GM19351 (cell line): ENCODE measurements at regions not wholly inside any gene's neighbourhood (a gene's known extent, or its start where the extent isn't known, plus 50 kb on each side); places are given as distances from the start of the nearest gene placed in this dataset.
"Not testable (repeated sequence)": the region's sequence is repeated elsewhere in the genome, so short reads cannot be mapped to it uniquely, and the experiment has no call there.

Experiments used
- ATAC-seq: cut with Tn5 transposase; IDR thresholded peaks from one replicate; pipeline ENCODE4 v1.9.1; 2021; ENCODE audit warnings: mild to moderate bottlenecking, moderate library complexity; ENCODE audit not compliant: unreplicated experiment

- no peak for ATAC-seq
These were observed 118.2 kb upstream of the IL15 start for GRCh38 chr4:141518222-141518621.

- no peak for ATAC-seq
These were observed 112.3 kb upstream of the IL15 start for GRCh38 chr4:141524116-141524515.

- no peak for ATAC-seq
These were observed 111.5 kb upstream of the IL15 start for GRCh38 chr4:141524841-141525240.

- ATAC-seq = no peak
These were observed 105.8 kb upstream of the IL15 start for GRCh38 chr4:141530627-141531026.

- no peak for ATAC-seq
These were observed 101.4 kb upstream of the IL15 start for GRCh38 chr4:141534985-141535384.

GRCh38 chr4:141538001-141538400, 98.4 kb upstream of the IL15 start:
- ATAC-seq = no peak

GRCh38 chr4:141540643-141541042, 95.7 kb upstream of the IL15 start:
- no peak for ATAC-seq

- ATAC-seq = no peak
These were observed 94.5 kb upstream of the IL15 start for GRCh38 chr4:141541851-141542250.

GRCh38 chr4:141543176-141543575, 93.2 kb upstream of the IL15 start:
- no peak for ATAC-seq

- ATAC-seq = no peak
These were observed 92.7 kb upstream of the IL15 start for GRCh38 chr4:141543706-141544105.

GRCh38 chr4:141548791-141549190, 87.6 kb upstream of the IL15 start:
- ATAC-seq = no peak

- ATAC-seq = no peak
These were observed 76.3 kb upstream of the IL15 start for GRCh38 chr4:141560056-141560455.

GRCh38 chr4:141562649-141563048, 73.7 kb upstream of the IL15 start:
- no peak for ATAC-seq

GRCh38 chr4:141563723-141564122, 72.7 kb upstream of the IL15 start:
- no peak for ATAC-seq

GRCh38 chr4:141564961-141565360, 71.4 kb upstream of the IL15 start:
- not testable (repeated sequence) for ATAC-seq

- ATAC-seq = peak; percentile 49
These were observed 70.8 kb upstream of the IL15 start for GRCh38 chr4:141565379-141566089.

- ATAC-seq = no peak
These were observed 69.0 kb upstream of the IL15 start for GRCh38 chr4:141567326-141567915.

GRCh38 chr4:141569141-141569540, 67.2 kb upstream of the IL15 start:
- no peak for ATAC-seq

GRCh38 chr4:141570290-141570689, 66.1 kb upstream of the IL15 start:
- ATAC-seq = no peak

- no peak for ATAC-seq
These were observed 65.0 kb upstream of the IL15 start for GRCh38 chr4:141571362-141571761.

- ATAC-seq = no peak
These were observed 64.6 kb upstream of the IL15 start for GRCh38 chr4:141571793-141572192.

- no peak for ATAC-seq
These were observed 62.7 kb upstream of the IL15 start for GRCh38 chr4:141573678-141574077.

GRCh38 chr4:141575884-141576283, 60.5 kb upstream of the IL15 start:
- ATAC-seq = no peak
